ENCODE measurements at regions not wholly inside any gene's neighbourhood (a gene's known extent, or its start where the extent isn't known, plus 50 kb on each side); places are given as distances from the start of the nearest gene placed in this dataset.

- TF ChIP-seq ZBTB34 (CRISPR knock-in tag; IDR thresholded peaks at IDR 0.05): no peak
- TF ChIP-seq MYC (CRISPR knock-in tag; IDR thresholded peaks at IDR 0.05; ENCODE audit: borderline replicate concordance): no peak
- TF ChIP-seq KLF11 (CRISPR knock-in tag; IDR thresholded peaks at IDR 0.05): no peak
- no peak for TF ChIP-seq BRD4 (CRISPR knock-in tag; IDR thresholded peaks at IDR 0.05)
- TF ChIP-seq CBX5 (CRISPR knock-in tag; IDR thresholded peaks at IDR 0.05; ENCODE audit: borderline replicate concordance): no peak
- no peak for TF ChIP-seq PHF5A (CRISPR knock-in tag; IDR thresholded peaks at IDR 0.05; ENCODE audit: low read depth, unreplicated experiment)
- TF ChIP-seq HNF1A (IDR thresholded peaks at IDR 0.05; ENCODE audit: low read depth): no peak
- TF ChIP-seq HNF1A (CRISPR knock-in tag; IDR thresholded peaks at IDR 0.05; ENCODE audit: borderline replicate concordance): no peak
- TF ChIP-seq KAT7 (CRISPR knock-in tag; IDR thresholded peaks at IDR 0.05; ENCODE audit: borderline replicate concordance): no peak
- TF ChIP-seq JUND (CRISPR knock-in tag; IDR thresholded peaks at IDR 0.05): no peak
- TF ChIP-seq EZH2 (conservative IDR thresholded peaks at IDR 0.05; ENCODE audit: low read depth, low read length): no peak
- TF ChIP-seq KMT2A (CRISPR knock-in tag; IDR thresholded peaks at IDR 0.05): no peak
- no peak for TF ChIP-seq JUN (CRISPR knock-in tag; IDR thresholded peaks at IDR 0.05)
These were observed 89.1 kb upstream of the BOD1 start for GRCh38 chr5:173705512-173706044.

Data from HepG2 (cell line).